Fibroblast of lung (primary cell): ENCODE measurements at regions not wholly inside any gene's neighbourhood (a gene's known extent, or its start where the extent isn't known, plus 50 kb on each side); places are given as distances from the start of the nearest gene placed in this dataset.

Experiments
- CTCF ChIP-seq, 2 donors: IDR thresholded peaks in 1 of 2; conservative IDR thresholded peaks in 1 of 2; 1 replicate in 1 of 2; 2 replicates in 1 of 2; pipeline ENCODE4 v1.5.1; 2011 to 2012; ENCODE audit warnings: low read length in 2 of 2, control low read depth in 1 of 2, inconsistent platforms in 1 of 2, low read depth in 1 of 2, mild to moderate bottlenecking in 1 of 2
- EZH2 ChIP-seq: IDR thresholded peaks from 2 replicates; pipeline ENCODE4 v1.5.1; 2012; ENCODE audit warnings: low read length, control low read depth, mild to moderate bottlenecking; ENCODE audit errors: missing control alignments

- TF ChIP-seq CTCF (conservative IDR thresholded peaks at IDR 0.05 in 1 of 2, IDR thresholded peaks at IDR 0.05 in 1 of 2; ENCODE audit: low read depth in 1 of 2, low read length in 2 of 2) = no peak
- no peak for TF ChIP-seq EZH2
Measured at GRCh38 chr22:48488611-48489511, 1338.8 kb downstream of the BRD1 start.
